Mucosa of descending colon (tissue), 3 donors: ENCODE measurements at regions not wholly inside any gene's neighbourhood (a gene's known extent, or its start where the extent isn't known, plus 50 kb on each side); places are given as distances from the start of the nearest gene placed in this dataset.

Experiments used
- ATAC-seq: fragments of 200-7000 bp; cut with Tn5 transposase; one replicate; pipeline ENCODE4 v1.9.1; 2020; ENCODE audit warnings: mild to moderate bottlenecking, moderate library complexity
- DNase-seq, 3 donors: peaks; one replicate each; pipeline ENCODE4 v3.0.0-alpha.2; 2020
- H3K36me3 ChIP-seq: fragments of 200-600 bp; one replicate; pipeline ENCODE4 v1.8.0; 2021; ENCODE audit warnings: low read depth, mild to moderate bottlenecking
- H3K4me1 ChIP-seq: fragments of 200-600 bp; one replicate; pipeline ENCODE4 v1.8.0; 2021; ENCODE audit warnings: low read depth, mild to moderate bottlenecking
- H3K4me3 ChIP-seq: fragments of 200-600 bp; one replicate; pipeline ENCODE4 v1.8.0; 2021; ENCODE audit warnings: mild to moderate bottlenecking
- H3K9me3 ChIP-seq: fragments of 200-600 bp; one replicate; pipeline ENCODE4 v1.8.0; 2021; ENCODE audit warnings: mild to moderate bottlenecking
- intact Hi-C, 2 donors: fragments of 100-400 bp; cut with DNase I in 1 of 2; cut with micrococcal nuclease in 1 of 2; formaldehyde crosslinking; loops; one replicate each; pipeline versions ENCODE4 v1.11.0 to v1.11.1; 2022; cut with DNase I, micrococcal nuclease
- TF ChIP-seq, protein P1 (sequence below): fragments of 200-600 bp; IDR thresholded peaks from one replicate; pipeline ENCODE4 v1.8.0; 2022; ENCODE audit warnings: antibody characterized with exemption, mild to moderate bottlenecking
- donor health status: DM: no; HTN: no; CAD: no; lungs with moderate emphysema.
- donor health status: DM: no; HTN: no; CAD: no.
- donor health status: DM: no; HTN: yes; CAD: no.

DNA sequence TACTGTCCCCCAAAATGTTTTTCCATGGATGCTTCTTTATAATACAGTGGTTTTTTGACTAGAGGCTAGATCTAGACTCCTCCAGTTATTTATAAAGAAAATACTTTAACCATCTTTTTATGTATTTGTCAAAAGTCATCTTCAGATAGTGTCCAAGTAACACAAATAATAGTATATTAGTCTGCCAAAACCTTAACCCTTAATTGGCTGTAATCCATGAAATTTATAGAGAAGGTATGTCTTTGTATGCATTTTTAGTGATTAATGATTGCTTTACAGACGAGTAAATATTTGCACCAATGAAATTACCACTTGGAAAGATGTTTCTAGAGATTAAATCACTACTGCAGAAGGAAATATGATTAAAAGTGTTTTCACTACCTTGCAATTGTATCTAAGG lies 451.8 kb upstream of the NRXN1 start:
- H3K4me1 ChIP-seq, result no peaks in the 10 kb centered on the region
- no peaks in the 10 kb centered on the region for H3K9me3 ChIP-seq
- no peak for DNase-seq
- TF ChIP-seq, protein P1, sequence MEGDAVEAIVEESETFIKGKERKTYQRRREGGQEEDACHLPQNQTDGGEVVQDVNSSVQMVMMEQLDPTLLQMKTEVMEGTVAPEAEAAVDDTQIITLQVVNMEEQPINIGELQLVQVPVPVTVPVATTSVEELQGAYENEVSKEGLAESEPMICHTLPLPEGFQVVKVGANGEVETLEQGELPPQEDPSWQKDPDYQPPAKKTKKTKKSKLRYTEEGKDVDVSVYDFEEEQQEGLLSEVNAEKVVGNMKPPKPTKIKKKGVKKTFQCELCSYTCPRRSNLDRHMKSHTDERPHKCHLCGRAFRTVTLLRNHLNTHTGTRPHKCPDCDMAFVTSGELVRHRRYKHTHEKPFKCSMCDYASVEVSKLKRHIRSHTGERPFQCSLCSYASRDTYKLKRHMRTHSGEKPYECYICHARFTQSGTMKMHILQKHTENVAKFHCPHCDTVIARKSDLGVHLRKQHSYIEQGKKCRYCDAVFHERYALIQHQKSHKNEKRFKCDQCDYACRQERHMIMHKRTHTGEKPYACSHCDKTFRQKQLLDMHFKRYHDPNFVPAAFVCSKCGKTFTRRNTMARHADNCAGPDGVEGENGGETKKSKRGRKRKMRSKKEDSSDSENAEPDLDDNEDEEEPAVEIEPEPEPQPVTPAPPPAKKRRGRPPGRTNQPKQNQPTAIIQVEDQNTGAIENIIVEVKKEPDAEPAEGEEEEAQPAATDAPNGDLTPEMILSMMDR, result no peak
- no peak for ATAC-seq
- H3K36me3 ChIP-seq, result no peaks in the 10 kb centered on the region
- intact Hi-C loops, result no loop called here
- no peak overlapping the region for H3K4me3 ChIP-seq

DNA sequence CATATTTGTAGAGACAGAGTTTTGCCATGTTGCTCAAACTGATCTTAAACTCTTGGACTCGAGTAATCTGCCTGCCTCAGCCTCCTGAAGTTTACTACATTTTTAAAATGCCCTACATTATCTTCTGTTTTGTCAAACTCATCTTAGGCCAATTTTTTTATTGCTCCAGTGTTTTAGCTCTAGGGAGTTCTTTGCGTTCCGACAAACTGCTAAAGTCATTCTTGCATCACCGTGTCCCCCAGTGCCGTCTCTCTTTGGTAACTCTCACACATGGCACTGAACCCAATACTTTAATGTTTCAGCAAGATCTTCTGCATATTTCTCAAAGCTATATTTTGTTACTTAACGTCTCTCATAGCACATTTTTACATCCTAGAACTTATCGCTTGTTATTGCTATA lies 440.9 kb upstream of the NRXN1 start:
- Histone ChIP-seq H3K4me1 (no peaks in the 10 kb centered on the region), H3K36me3 (no peaks in the 10 kb centered on the region), H3K4me3 (no peak overlapping the region), H3K9me3 (no peaks in the 10 kb centered on the region)
- intact Hi-C loops, result no loop called here
- DNase-seq (no peak), ATAC-seq (no peak)
- TF ChIP-seq, protein P1, result no peak

DNA sequence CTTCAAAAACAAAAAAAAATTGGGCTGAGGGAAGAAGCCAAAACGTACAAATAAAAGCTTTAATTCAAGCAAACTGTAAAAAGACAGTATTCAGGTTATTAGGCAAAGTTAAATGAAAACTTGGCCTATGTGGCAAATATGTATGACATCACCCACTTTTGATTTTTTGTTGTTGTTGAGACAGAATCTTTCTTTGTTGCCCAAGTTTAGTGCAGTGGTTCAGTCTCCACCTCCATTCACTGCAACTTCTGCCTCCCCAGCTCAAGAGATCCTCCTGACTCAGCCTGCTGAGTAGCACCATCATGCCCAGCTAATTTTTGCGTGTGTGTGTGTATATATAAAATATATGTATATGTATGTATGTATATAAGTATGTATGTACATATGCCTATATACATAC lies 440.4 kb upstream of the NRXN1 start:
- Histone ChIP-seq H3K4me3 (no peak overlapping the region), H3K36me3 (no peaks in the 10 kb centered on the region), H3K9me3 (no peaks in the 10 kb centered on the region), H3K4me1 (no peaks in the 10 kb centered on the region)
- ATAC-seq (no peak), DNase-seq (no peak)
- intact Hi-C loops, result no loop called here
- TF ChIP-seq, protein P1, result no peak

DNA sequence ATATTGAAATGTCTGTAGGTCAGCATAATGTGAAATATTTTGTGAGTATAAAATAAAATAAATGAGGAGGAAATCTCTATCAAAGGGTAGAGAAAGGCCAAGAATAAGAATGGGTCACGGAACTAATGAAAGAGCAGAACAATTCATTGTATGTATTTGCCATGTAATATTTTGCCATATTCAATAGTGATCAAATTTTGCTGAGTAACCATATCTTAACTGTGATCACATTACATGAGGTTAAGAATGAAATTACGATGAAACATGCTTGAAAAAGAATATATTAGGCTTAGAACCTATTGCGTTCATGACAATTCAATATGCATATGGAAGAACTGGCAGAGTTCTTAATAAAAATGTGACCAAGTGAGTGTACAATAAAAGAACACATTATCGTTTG lies 437.2 kb upstream of the NRXN1 start:
- no peak overlapping the region for H3K4me3 ChIP-seq
- intact Hi-C loops, result no loop called here
- no peaks in the 10 kb centered on the region for H3K36me3 ChIP-seq
- no peak for ATAC-seq
- no peak for DNase-seq
- TF ChIP-seq, protein P1, result no peak
- no peaks in the 10 kb centered on the region for H3K9me3 ChIP-seq
- no peaks in the 10 kb centered on the region for H3K4me1 ChIP-seq

DNA sequence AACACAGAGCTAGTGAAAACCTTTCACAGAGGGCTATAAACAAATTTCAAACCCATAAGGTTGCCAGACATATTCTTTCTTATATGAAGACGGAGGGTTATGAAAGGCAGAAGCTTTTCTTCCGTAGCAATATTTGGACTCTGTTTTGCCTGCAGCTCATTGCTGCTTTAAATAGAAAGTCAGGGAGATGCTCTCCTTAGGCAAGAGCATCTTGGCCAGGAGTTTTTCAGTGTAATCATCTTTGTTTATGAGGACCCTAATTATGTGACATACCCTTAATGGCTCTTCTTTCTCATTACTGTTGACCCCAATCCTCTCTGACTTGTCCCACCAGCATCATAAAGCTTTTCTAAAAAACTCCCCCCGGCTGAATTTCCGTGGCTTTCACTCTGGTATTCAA lies 433.4 kb upstream of the NRXN1 start:
- Histone ChIP-seq H3K36me3 (no peaks in the 10 kb centered on the region), H3K4me3 (no peak overlapping the region), H3K9me3 (no peaks in the 10 kb centered on the region), H3K4me1 (no peaks in the 10 kb centered on the region)
- intact Hi-C loops, result no loop called here
- no peak for ATAC-seq
- TF ChIP-seq, protein P1, result no peak
- no peak for DNase-seq

DNA sequence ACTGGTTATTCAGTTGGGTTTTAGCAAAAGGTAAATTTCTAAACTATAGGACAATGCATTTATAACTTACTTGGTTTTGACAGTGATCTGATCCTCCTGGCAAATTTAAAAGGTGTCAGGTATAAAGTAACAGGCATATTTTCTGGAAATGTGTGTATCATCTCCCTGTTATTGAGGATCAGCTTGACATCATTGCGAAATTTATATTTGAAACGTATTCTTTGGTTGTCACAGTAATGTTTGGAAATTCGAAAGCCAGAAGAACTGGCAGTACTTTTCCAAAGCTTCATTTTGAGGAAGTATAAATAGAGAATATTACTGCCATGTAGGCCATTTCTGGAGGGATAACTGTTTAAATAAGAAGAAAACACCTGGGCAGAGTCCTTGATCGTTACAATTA lies 422.2 kb upstream of the NRXN1 start:
- Histone ChIP-seq H3K36me3 (no peaks in the 10 kb centered on the region), H3K9me3 (no peaks in the 10 kb centered on the region), H3K4me3 (no peak overlapping the region), H3K4me1 (no peaks in the 10 kb centered on the region)
- ATAC-seq (no peak), DNase-seq (no peak)
- TF ChIP-seq, protein P1, result no peak
- intact Hi-C loops, result no loop called here
